HL-60 (cell line): ENCODE measurements at regions not wholly inside any gene's neighbourhood (a gene's known extent, or its start where the extent isn't known, plus 50 kb on each side); places are given as distances from the start of the nearest gene placed in this dataset.

Experiments used
- DNase-seq, 2 experiments: peaks; one replicate each; pipeline ENCODE4 v3.0.0-alpha.2; 2010 to 2020; ENCODE audit warnings: low read depth in 1 of 2, low spot score in 1 of 2
- H3K27ac ChIP-seq: fragments of 250-450 bp; sonication (Bioruptor Pico); replicated peaks from 2 replicates; pipeline ENCODE4 v1.5.1; 2020; ENCODE audit warnings: mild to moderate bottlenecking, moderate library complexity
- H3K27me3 ChIP-seq: fragments of 250-450 bp; sonication (Bioruptor Pico); 2 replicates; pipeline ENCODE4 v1.5.1; 2021; ENCODE audit warnings: mild to moderate bottlenecking, moderate library complexity; ENCODE audit not compliant: insufficient read depth, poor library complexity, severe bottlenecking
- H3K4me3 ChIP-seq: replicated peaks from 2 replicates; pipeline ENCODE4 v1.5.1; 2011; ENCODE audit warnings: mild to moderate bottlenecking, control low read depth, low read length; ENCODE audit not compliant: insufficient read depth
- GABPA ChIP-seq: IDR thresholded peaks from 2 replicates; pipeline ENCODE4 v1.6.1; 2012; ENCODE audit warnings: low read depth
- POLR2AphosphoS5 ChIP-seq: IDR thresholded peaks from 2 replicates; pipeline ENCODE4 v1.6.1; 2012; ENCODE audit warnings: low read depth
- SPI1 ChIP-seq: IDR thresholded peaks from 2 replicates; pipeline ENCODE4 v1.6.1; 2012; ENCODE audit warnings: low read depth, mild to moderate bottlenecking, borderline replicate concordance
- TF ChIP-seq, protein P1 (sequence below): IDR thresholded peaks from 2 replicates; pipeline ENCODE4 v1.6.1; 2012; ENCODE audit warnings: low read depth; ENCODE audit not compliant: insufficient replicate concordance
- TF ChIP-seq, protein P2 (sequence below): IDR thresholded peaks from one replicate; pipeline ENCODE4 v1.5.1; 2011; ENCODE audit warnings: low read length, control low read depth, inconsistent platforms; ENCODE audit not compliant: insufficient read depth

DNA sequence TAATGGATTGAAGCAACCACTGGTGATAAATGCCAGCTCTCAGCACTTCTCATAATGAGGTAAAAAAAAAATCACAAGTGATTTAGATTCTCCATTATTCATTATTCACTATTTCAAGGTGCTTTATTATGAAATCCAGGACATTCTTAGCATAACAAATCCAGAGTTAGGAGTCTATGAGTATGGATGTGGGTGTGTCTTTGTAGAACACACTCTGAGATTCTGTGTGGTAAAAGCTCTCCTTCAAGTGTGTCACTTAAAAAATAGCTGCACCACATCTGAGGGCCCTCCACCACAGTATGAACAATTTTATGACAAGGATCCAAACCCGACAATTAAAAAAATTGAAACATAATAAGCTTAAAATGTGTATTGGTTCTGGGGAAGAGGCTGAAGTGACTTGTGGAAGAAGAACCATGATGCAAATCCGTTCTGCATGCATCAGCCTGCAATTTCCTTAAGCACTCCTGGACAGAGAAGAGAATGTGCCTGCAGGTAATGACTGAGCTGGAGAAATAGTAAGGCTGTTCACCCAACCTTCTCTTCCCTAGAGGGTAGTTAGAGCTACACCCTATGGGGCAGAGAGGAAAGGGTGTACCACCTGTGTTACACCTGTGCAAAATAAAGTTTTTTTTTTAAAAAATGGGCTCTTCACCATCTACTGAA is 488.5 kb upstream of the MGAT4C start:
- Histone ChIP-seq H3K27me3 (no peaks in the 10 kb centered on the region), H3K4me3 (no peak overlapping the region), H3K27ac (no peak overlapping the region)
- no peak for DNase-seq
- TF ChIP-seq, protein P1, sequence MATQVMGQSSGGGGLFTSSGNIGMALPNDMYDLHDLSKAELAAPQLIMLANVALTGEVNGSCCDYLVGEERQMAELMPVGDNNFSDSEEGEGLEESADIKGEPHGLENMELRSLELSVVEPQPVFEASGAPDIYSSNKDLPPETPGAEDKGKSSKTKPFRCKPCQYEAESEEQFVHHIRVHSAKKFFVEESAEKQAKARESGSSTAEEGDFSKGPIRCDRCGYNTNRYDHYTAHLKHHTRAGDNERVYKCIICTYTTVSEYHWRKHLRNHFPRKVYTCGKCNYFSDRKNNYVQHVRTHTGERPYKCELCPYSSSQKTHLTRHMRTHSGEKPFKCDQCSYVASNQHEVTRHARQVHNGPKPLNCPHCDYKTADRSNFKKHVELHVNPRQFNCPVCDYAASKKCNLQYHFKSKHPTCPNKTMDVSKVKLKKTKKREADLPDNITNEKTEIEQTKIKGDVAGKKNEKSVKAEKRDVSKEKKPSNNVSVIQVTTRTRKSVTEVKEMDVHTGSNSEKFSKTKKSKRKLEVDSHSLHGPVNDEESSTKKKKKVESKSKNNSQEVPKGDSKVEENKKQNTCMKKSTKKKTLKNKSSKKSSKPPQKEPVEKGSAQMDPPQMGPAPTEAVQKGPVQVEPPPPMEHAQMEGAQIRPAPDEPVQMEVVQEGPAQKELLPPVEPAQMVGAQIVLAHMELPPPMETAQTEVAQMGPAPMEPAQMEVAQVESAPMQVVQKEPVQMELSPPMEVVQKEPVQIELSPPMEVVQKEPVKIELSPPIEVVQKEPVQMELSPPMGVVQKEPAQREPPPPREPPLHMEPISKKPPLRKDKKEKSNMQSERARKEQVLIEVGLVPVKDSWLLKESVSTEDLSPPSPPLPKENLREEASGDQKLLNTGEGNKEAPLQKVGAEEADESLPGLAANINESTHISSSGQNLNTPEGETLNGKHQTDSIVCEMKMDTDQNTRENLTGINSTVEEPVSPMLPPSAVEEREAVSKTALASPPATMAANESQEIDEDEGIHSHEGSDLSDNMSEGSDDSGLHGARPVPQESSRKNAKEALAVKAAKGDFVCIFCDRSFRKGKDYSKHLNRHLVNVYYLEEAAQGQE, result no peak
- TF ChIP-seq GABPA, result no peak
- TF ChIP-seq SPI1, result no peak
- TF ChIP-seq POLR2AphosphoS5, result no peak
- TF ChIP-seq, protein P2, sequence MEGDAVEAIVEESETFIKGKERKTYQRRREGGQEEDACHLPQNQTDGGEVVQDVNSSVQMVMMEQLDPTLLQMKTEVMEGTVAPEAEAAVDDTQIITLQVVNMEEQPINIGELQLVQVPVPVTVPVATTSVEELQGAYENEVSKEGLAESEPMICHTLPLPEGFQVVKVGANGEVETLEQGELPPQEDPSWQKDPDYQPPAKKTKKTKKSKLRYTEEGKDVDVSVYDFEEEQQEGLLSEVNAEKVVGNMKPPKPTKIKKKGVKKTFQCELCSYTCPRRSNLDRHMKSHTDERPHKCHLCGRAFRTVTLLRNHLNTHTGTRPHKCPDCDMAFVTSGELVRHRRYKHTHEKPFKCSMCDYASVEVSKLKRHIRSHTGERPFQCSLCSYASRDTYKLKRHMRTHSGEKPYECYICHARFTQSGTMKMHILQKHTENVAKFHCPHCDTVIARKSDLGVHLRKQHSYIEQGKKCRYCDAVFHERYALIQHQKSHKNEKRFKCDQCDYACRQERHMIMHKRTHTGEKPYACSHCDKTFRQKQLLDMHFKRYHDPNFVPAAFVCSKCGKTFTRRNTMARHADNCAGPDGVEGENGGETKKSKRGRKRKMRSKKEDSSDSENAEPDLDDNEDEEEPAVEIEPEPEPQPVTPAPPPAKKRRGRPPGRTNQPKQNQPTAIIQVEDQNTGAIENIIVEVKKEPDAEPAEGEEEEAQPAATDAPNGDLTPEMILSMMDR, result no peak

DNA sequence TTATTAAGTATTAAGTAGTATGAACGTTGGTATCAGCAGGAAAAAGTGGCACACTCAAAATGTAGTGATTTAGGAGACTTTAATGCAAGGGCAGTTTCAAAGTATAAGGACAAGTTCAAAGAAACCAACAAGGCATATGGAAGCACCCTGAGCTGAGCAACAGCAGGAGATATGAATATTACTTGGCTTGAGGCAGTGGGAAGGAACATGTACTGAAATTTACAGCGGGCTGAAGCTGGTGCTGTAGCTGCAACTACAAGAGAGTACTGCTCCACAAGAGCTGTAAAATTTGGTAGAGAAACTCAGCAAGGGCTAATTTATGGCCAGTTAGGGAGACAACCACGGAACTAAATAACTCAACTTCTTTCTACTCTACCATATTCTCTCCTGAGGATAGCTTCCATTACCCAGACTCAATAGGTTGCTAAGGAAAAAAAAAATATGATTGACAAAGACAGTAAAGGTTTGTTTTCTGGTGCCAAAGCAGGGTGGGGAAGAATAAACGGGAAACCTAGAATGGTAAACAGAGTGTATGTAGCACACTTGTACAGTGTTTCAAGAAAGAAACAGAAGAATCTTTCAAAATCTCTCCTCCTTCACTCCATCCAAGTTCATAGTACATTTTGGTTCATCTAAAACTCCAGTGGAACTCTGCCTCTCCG is 487.8 kb upstream of the MGAT4C start:
- H3K27ac ChIP-seq, result no peak overlapping the region
- H3K27me3 ChIP-seq, result no peaks in the 10 kb centered on the region
- TF ChIP-seq, protein P1, result no peak
- TF ChIP-seq SPI1, result no peak
- no peak for TF ChIP-seq POLR2AphosphoS5
- TF ChIP-seq, protein P2, result no peak
- no peak for TF ChIP-seq GABPA
- no peak for DNase-seq
- no peak overlapping the region for H3K4me3 ChIP-seq

DNA sequence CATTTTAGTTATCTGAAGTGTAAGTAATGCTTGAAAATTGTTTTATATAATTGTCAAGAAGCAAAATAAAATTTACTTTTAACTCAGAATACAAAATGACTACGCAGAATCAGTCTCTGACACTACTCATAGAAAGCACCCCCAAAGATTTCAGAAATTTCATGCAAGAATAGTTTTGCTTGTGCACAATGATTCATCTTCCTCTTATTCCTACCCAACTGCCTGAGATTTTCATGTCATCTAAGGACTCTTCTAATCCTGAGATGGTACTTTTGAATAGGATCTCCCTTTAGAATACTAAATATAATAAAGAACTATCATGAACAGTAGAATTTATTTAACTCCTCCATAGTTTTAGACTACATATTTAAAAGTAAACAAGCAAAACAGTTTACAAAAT is 485.3 kb upstream of the MGAT4C start:
- no peak for DNase-seq
- no peaks in the 10 kb centered on the region for H3K27me3 ChIP-seq
- H3K27ac ChIP-seq, result no peak overlapping the region
- H3K4me3 ChIP-seq, result no peak overlapping the region
- TF ChIP-seq POLR2AphosphoS5 (no peak), GABPA (no peak), SPI1 (no peak)
- TF ChIP-seq, protein P1, result no peak
- TF ChIP-seq, protein P2, result no peak
